ENCODE measurements at regions not wholly inside any gene's neighbourhood (a gene's known extent, or its start where the extent isn't known, plus 50 kb on each side); places are given as distances from the start of the nearest gene placed in this dataset.

GRCh38 chr3:102332934-102333333, 101.9 kb upstream of the ZPLD1 start:
- Histone ChIP-seq H3K79me2 (ENCODE audit: insufficient read depth, low read length) (no peaks in the 10 kb centered on the region), H3K4me1 (ENCODE audit: insufficient read depth, low read length) (no peaks in the 10 kb centered on the region), H3K27ac (ENCODE audit: low read length) (no peak overlapping the region), H3K36me3 (ENCODE audit: insufficient read depth, low read length) (no peaks in the 10 kb centered on the region), H3K27me3 (ENCODE audit: insufficient read depth, low read length, poor library complexity) (no peaks in the 10 kb centered on the region), H4K20me1 (ENCODE audit: insufficient read depth, low read length) (no peaks in the 10 kb centered on the region), H3K9me3 (ENCODE audit: insufficient read depth, low read length, severe bottlenecking) (no peaks in the 10 kb centered on the region), H3K4me3 (ENCODE audit: low read depth in 1 of 2, low read length in 2 of 2) (no peak overlapping the region), H3K9ac (ENCODE audit: low read depth, low read length) (no peak overlapping the region), H3K4me2 (ENCODE audit: insufficient read depth, low read length) (no peak overlapping the region), H2AFZ (ENCODE audit: low read depth, low read length) (no peak overlapping the region)
- DNase-seq, result no peak
- TF ChIP-seq EZH2 (IDR thresholded peaks at IDR 0.05; ENCODE audit: borderline replicate concordance, low read depth, low read length, severe bottlenecking) (no peak), CTCF (IDR thresholded peaks at IDR 0.05; ENCODE audit: borderline replicate concordance, extremely low read depth, low read length, poor library complexity, severe bottlenecking) (no peak)
- no peak for ATAC-seq (ENCODE audit: insufficient read depth, low read depth)

- no peaks in the 10 kb centered on the region for H3K36me3 ChIP-seq (ENCODE audit: insufficient read depth, low read length)
- H3K4me1 ChIP-seq (ENCODE audit: insufficient read depth, low read length), result no peaks in the 10 kb centered on the region
- H3K9ac ChIP-seq (ENCODE audit: low read depth, low read length), result no peak overlapping the region
- H3K27me3 ChIP-seq (ENCODE audit: insufficient read depth, low read length, poor library complexity), result no peaks in the 10 kb centered on the region
- H3K27ac ChIP-seq (ENCODE audit: low read length), result no peak overlapping the region
- H3K4me3 ChIP-seq (ENCODE audit: low read depth in 1 of 2, low read length in 2 of 2), result no peak overlapping the region
- H3K4me2 ChIP-seq (ENCODE audit: insufficient read depth, low read length), result no peak overlapping the region
- no peaks in the 10 kb centered on the region for H4K20me1 ChIP-seq (ENCODE audit: insufficient read depth, low read length)
- H2AFZ ChIP-seq (ENCODE audit: low read depth, low read length), result no peak overlapping the region
- TF ChIP-seq CTCF (IDR thresholded peaks at IDR 0.05; ENCODE audit: borderline replicate concordance, extremely low read depth, low read length, poor library complexity, severe bottlenecking), result no peak
- TF ChIP-seq EZH2 (IDR thresholded peaks at IDR 0.05; ENCODE audit: borderline replicate concordance, low read depth, low read length, severe bottlenecking), result no peak
- no peak for ATAC-seq (ENCODE audit: insufficient read depth, low read depth)
- H3K79me2 ChIP-seq (ENCODE audit: insufficient read depth, low read length), result no peaks in the 10 kb centered on the region
- no peaks in the 10 kb centered on the region for H3K9me3 ChIP-seq (ENCODE audit: insufficient read depth, low read length, severe bottlenecking)
- no peak for DNase-seq
Measured at GRCh38 chr3:102336130-102336529, 98.7 kb upstream of the ZPLD1 start.

GRCh38 chr3:102339671-102340070, 95.1 kb upstream of the ZPLD1 start:
- no peak overlapping the region for H3K4me3 ChIP-seq (ENCODE audit: low read depth in 1 of 2, low read length in 2 of 2)
- no peaks in the 10 kb centered on the region for H3K27me3 ChIP-seq (ENCODE audit: insufficient read depth, low read length, poor library complexity)
- H3K79me2 ChIP-seq (ENCODE audit: insufficient read depth, low read length), result no peaks in the 10 kb centered on the region
- H3K9me3 ChIP-seq (ENCODE audit: insufficient read depth, low read length, severe bottlenecking), result no peaks in the 10 kb centered on the region
- no peak overlapping the region for H2AFZ ChIP-seq (ENCODE audit: low read depth, low read length)
- no peak for ATAC-seq (ENCODE audit: insufficient read depth, low read depth)
- no peaks in the 10 kb centered on the region for H4K20me1 ChIP-seq (ENCODE audit: insufficient read depth, low read length)
- no peaks in the 10 kb centered on the region for H3K36me3 ChIP-seq (ENCODE audit: insufficient read depth, low read length)
- H3K9ac ChIP-seq (ENCODE audit: low read depth, low read length), result no peak overlapping the region
- no peaks in the 10 kb centered on the region for H3K4me1 ChIP-seq (ENCODE audit: insufficient read depth, low read length)
- H3K27ac ChIP-seq (ENCODE audit: low read length), result no peak overlapping the region
- H3K4me2 ChIP-seq (ENCODE audit: insufficient read depth, low read length), result no peak overlapping the region
- no peak for DNase-seq
- no peak for TF ChIP-seq CTCF (IDR thresholded peaks at IDR 0.05; ENCODE audit: borderline replicate concordance, extremely low read depth, low read length, poor library complexity, severe bottlenecking)

GRCh38 chr3:102346897-102347296, 87.9 kb upstream of the ZPLD1 start:
- Histone ChIP-seq H2AFZ (ENCODE audit: low read depth, low read length) (no peak overlapping the region), H3K4me3 (ENCODE audit: low read depth in 1 of 2, low read length in 2 of 2) (no peak overlapping the region), H3K27me3 (ENCODE audit: insufficient read depth, low read length, poor library complexity) (no peaks in the 10 kb centered on the region), H3K79me2 (ENCODE audit: insufficient read depth, low read length) (no peaks in the 10 kb centered on the region), H4K20me1 (ENCODE audit: insufficient read depth, low read length) (no peaks in the 10 kb centered on the region), H3K9me3 (ENCODE audit: insufficient read depth, low read length, severe bottlenecking) (no peaks in the 10 kb centered on the region), H3K36me3 (ENCODE audit: insufficient read depth, low read length) (no peaks in the 10 kb centered on the region), H3K4me1 (ENCODE audit: insufficient read depth, low read length) (no peaks in the 10 kb centered on the region), H3K9ac (ENCODE audit: low read depth, low read length) (no peak overlapping the region), H3K27ac (ENCODE audit: low read length) (no peak overlapping the region), H3K4me2 (ENCODE audit: insufficient read depth, low read length) (no peak overlapping the region)
- no peak for TF ChIP-seq EZH2 (IDR thresholded peaks at IDR 0.05; ENCODE audit: borderline replicate concordance, low read depth, low read length, severe bottlenecking)
- no peak for ATAC-seq (ENCODE audit: insufficient read depth, low read depth)
- no peak for DNase-seq

Data from DND-41 (cell line).